Renal cortex interstitium (tissue), 11 donors: ENCODE measurements at regions not wholly inside any gene's neighbourhood (a gene's known extent, or its start where the extent isn't known, plus 50 kb on each side); places are given as distances from the start of the nearest gene placed in this dataset.
"Not testable (repeated sequence)": the region's sequence is repeated elsewhere in the genome, so short reads cannot be mapped to it uniquely, and the experiment has no call there.

Source experiments
- DNase-seq, 11 donors: peaks; one replicate each; pipeline ENCODE4 v3.0.0-alpha.2; 2013; ENCODE audit warnings: low read depth in 9 of 11, low spot score in 4 of 11; ENCODE audit errors: extremely low read depth in 1 of 11

DNA sequence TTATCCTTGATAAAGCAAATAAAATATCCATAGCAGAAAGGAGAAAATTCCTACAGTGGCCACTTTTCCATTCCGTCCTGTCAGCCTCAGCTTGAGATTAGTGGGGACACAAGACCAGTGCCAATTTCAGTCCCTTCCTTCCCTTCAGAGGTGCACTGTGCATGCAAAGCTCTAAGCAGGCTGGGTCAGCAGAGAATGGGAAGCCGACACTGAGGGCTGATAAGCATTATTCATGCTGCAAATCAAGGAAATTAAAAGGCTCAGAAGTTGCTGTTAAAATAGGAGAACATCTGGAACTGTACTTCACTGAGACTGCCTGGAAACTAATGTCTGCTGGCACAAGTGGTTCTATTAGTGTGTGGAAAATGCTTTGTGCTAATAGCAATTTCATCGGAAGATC, 534.3 kb downstream of the ADCYAP1 start:
- DNase-seq: no peak

DNA sequence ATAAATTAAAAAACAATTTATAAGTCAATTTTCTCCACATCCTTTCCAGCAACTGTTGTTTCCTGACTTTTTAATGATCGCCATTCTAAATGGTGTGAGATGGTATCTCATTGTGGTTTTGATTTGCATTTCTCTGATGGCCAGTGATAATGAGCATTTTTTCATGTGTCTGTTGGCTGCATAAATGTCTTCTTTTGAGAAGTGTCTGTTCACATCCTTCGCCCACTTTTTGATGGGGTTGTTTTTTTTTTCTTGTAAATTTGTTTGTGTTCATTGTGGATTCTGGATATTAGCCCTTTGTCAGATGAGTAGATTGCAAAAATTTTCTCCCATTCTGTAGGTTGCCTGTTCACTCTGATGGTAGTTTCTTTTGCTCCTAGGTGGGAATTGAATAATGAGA, 539.4 kb downstream of the ADCYAP1 start:
- not testable (repeated sequence) for DNase-seq

GRCh38 chr18:1446765-1447164, 542.1 kb downstream of the ADCYAP1 start:
- no peak for DNase-seq

- DNase-seq: no peak
Measured at GRCh38 chr18:1452821-1453220, 548.1 kb downstream of the ADCYAP1 start.

DNA sequence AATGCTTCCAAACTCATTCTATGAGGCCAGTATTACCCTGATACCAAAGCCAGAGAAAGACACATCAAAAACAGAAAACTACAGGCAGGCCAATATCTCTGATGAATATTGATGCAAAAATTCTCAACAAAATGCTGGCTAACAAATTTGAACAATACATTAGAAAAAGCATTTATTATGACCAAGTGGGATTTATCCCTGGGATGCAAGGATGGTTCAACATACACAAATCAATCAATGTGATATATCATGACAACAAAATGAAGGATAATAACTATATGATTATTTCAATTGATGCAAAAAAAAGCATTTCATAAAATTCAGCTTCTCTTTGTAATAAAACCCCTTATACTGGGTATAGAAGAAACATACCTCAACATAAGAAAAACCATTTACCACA, 550.9 kb downstream of the ADCYAP1 start:
- DNase-seq: no peak

- no peak for DNase-seq
Measured at GRCh38 chr18:1458547-1458946, 553.9 kb downstream of the ADCYAP1 start.

- no peak for DNase-seq
Measured at GRCh38 chr18:1463981-1464380, 559.3 kb downstream of the ADCYAP1 start.

DNA sequence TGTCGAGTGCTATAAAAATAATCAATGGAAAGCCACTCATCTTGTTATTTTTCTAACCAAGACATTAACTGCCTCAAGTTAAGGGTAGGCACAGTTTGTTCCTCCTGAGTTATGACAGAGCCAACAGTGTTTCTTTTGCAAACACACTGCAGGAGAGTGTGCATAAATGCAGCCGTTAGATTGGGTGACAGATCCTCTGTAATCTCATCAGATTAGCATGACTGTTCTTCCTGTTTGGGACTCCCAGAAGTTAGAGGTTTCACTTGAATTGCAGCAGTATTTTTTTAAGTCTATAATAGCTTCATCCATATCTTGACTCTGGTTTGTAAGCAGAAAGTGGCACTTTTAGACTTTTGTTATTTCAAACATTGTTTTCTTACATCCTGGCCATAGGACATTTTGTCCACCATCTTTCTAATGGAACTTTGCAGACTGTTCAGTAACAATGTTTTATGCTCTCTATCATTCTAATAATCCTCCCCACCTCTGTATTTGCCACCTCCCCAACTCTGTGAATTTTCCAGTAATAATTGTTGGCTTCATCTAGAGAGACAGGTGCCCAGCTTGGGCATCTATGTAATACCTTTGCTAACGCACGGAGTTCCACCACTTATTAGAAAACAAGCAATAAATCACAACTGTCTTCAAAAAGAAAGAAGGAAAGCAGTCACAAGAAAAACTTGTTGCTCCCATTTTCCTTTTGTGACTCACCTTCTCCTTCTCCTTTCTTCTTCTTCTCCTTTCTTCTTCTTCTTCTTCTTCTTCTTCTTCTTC, 560.0 kb downstream of the ADCYAP1 start:
- no peak for DNase-seq

- no peak for DNase-seq
Measured at GRCh38 chr18:1466035-1466434, 561.4 kb downstream of the ADCYAP1 start.

- no peak for DNase-seq
Measured at GRCh38 chr18:1467461-1467964, 562.8 kb downstream of the ADCYAP1 start.

- no peak for DNase-seq
Measured at GRCh38 chr18:1468550-1468949, 563.9 kb downstream of the ADCYAP1 start.

GRCh38 chr18:1475867-1476266, 571.2 kb downstream of the ADCYAP1 start:
- no peak for DNase-seq

DNA sequence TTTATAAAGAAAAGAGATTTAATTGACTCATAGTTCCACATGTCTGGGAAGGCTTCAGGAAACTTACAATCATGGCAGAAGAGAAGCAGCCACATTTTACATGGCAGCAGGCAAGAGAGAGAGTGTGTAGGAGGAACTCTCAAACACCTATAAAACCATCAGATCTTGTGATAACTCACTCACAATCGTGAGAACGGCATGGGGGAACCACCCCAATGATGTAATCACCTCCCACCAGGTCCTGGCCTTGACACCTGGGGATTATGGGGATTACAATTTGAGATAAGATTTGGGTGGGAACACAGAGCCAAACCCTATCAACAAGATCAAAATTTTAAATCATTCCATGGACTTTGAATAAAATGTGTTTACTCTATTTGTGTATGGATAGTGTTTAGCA, 575.6 kb downstream of the ADCYAP1 start:
- DNase-seq: no peak

- DNase-seq: no peak
Measured at GRCh38 chr18:1481577-1481976, 576.9 kb downstream of the ADCYAP1 start.

DNA sequence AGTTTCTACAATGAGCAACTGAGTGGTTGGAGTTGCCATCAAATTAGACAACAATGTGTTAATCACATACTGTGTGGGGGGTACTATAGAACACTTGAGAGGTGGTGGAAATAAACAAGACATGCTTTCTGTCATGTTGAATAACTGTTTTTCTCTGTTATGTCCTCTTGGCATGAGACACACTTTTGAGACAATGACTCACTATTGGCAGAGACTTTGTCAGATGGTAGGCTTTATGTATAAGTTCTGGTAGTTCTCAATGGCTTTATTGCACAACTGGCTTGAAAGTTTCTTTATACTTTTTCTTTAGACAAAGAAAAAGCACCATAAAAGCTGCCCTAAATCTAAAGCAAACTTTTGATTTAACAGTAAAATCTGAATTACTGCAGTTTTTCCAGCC, 578.7 kb downstream of the ADCYAP1 start:
- no peak for DNase-seq

GRCh38 chr18:1487457-1487856, 582.8 kb downstream of the ADCYAP1 start:
- DNase-seq: no peak

GRCh38 chr18:1488394-1488793, 583.7 kb downstream of the ADCYAP1 start:
- no peak for DNase-seq

- no peak for DNase-seq
Measured at GRCh38 chr18:1488957-1489356, 584.3 kb downstream of the ADCYAP1 start.

- no peak for DNase-seq
Measured at GRCh38 chr18:1495387-1495786, 590.7 kb downstream of the ADCYAP1 start.

DNA sequence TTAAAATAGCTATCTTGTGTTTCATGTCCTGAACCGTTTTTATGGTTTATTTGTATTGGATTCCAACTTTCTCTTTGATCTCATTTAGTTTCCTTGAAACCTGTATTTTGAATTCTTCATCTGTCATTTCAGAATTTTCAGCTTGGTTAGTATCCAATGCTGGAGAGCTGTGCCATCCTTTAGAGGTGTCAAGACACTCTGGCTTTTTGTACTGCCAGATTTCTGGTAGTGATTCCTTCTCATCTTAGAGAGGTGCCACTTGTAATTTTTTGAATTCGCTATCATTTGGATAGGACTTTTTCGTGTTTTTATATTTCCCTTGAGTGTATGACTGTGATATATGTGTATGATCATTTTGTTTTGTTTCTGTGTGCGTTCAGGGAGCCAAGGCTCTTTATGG, 591.4 kb downstream of the ADCYAP1 start:
- DNase-seq: no peak

DNA sequence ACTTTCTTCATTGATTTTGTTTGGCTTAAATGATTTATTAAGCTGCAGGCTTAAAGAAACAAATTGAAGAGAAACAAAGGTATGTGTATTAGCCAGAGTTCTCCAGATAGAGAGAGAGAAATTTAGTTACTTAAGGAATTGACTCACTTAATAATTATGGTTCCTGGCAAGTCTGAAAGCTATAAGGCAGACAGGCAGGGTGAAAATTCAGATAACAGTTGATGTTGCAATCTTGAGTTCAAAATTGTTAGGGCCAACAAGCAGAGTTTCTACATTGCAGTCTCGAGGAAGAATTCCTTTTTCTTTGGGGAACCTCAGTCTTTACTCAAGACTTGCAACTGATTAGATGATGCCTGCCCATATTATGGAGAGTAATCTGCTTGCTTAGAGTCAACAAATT, 593.5 kb downstream of the ADCYAP1 start:
- DNase-seq: no peak
